ENCODE measurements at regions not wholly inside any gene's neighbourhood (a gene's known extent, or its start where the extent isn't known, plus 50 kb on each side); places are given as distances from the start of the nearest gene placed in this dataset.

- no peak for TF ChIP-seq CTCF (IDR thresholded peaks at IDR 0.05; ENCODE audit: low read depth, low read length)
- no peak for TF ChIP-seq EZH2phosphoT487 (IDR thresholded peaks at IDR 0.05; ENCODE audit: low read depth)
These were observed 64.5 kb downstream of the CAVIN2 start for GRCh38 chr2:191782351-191782750.
